Stimulated activated CD4-positive, alpha-beta T cell treated with anti-CD3 and anti-CD28 coated beads, TNF-alpha, amount 100 ng/mL, for 24 hours (primary cell): ENCODE measurements at regions not wholly inside any gene's neighbourhood (a gene's known extent, or its start where the extent isn't known, plus 50 kb on each side); places are given as distances from the start of the nearest gene placed in this dataset.

Experiments
- DNase-seq, 3 experiments: peaks; one replicate each; pipeline ENCODE4 v3.0.0-alpha.2; 2020; ENCODE audit warnings: low read depth in 3 of 3

GRCh38 chr5:128591598-128592455 is 53.8 kb upstream of the FBN2 start:
- no peak for DNase-seq

GRCh38 chr5:128596071-128596470 is 58.0 kb upstream of the FBN2 start:
- no peak for DNase-seq

- no peak for DNase-seq
Observed at GRCh38 chr5:128597156-128597555, 59.1 kb upstream of the FBN2 start.

- DNase-seq: no peak
Observed at GRCh38 chr5:128613128-128613527, 75.1 kb upstream of the FBN2 start.

- DNase-seq: no peak
Observed at GRCh38 chr5:128613766-128614165, 75.7 kb upstream of the FBN2 start.

GRCh38 chr5:128615578-128615977 is 77.5 kb upstream of the FBN2 start:
- no peak for DNase-seq

GRCh38 chr5:128626536-128627090 is 88.6 kb upstream of the FBN2 start:
- no peak for DNase-seq

- DNase-seq: no peak
Observed at GRCh38 chr5:128627939-128628338, 89.9 kb upstream of the FBN2 start.

- DNase-seq: no peak
Observed at GRCh38 chr5:128629157-128629556, 91.1 kb upstream of the FBN2 start.

GRCh38 chr5:128630121-128630520 is 92.1 kb upstream of the FBN2 start:
- DNase-seq: no peak

GRCh38 chr5:128631771-128632170 is 93.7 kb upstream of the FBN2 start:
- DNase-seq: no peak

- DNase-seq: no peak
Observed at GRCh38 chr5:128632264-128632663, 94.2 kb upstream of the FBN2 start.

GRCh38 chr5:128633901-128634300 is 95.9 kb upstream of the FBN2 start:
- no peak for DNase-seq

GRCh38 chr5:128635379-128635778 is 97.3 kb upstream of the FBN2 start:
- DNase-seq: no peak

GRCh38 chr5:128636361-128636760 is 98.3 kb upstream of the FBN2 start:
- no peak for DNase-seq

GRCh38 chr5:128637031-128637430 is 99.0 kb upstream of the FBN2 start:
- no peak for DNase-seq

- no peak for DNase-seq
Observed at GRCh38 chr5:128641861-128642260, 103.8 kb upstream of the FBN2 start.

GRCh38 chr5:128644863-128645262 is 106.8 kb upstream of the FBN2 start:
- DNase-seq: no peak

- no peak for DNase-seq
Observed at GRCh38 chr5:128645581-128645980, 107.5 kb upstream of the FBN2 start.

- DNase-seq: no peak
Observed at GRCh38 chr5:128646176-128646575, 108.1 kb upstream of the FBN2 start.

- no peak for DNase-seq
Observed at GRCh38 chr5:128649192-128649591, 111.1 kb upstream of the FBN2 start.

GRCh38 chr5:128662997-128663396 is 125.0 kb upstream of the FBN2 start:
- DNase-seq: no peak

GRCh38 chr5:128665747-128666355 is 127.8 kb upstream of the FBN2 start:
- DNase-seq: no peak
